H1 (cell line): ENCODE measurements at regions not wholly inside any gene's neighbourhood (a gene's known extent, or its start where the extent isn't known, plus 50 kb on each side); places are given as distances from the start of the nearest gene placed in this dataset.

Experiments used
- CREB1 ChIP-seq: IDR thresholded peaks from 2 replicates; pipeline ENCODE4 v1.6.1; 2012; ENCODE audit warnings: inconsistent platforms
- NRF1 ChIP-seq: IDR thresholded peaks from 2 replicates; pipeline ENCODE4 v1.6.1; 2011; ENCODE audit warnings: mild to moderate bottlenecking, low read depth, low read length, improper control_type of control experiment
- POU5F1 ChIP-seq: IDR thresholded peaks from 2 replicates; pipeline ENCODE4 v1.6.1; 2011; ENCODE audit warnings: low read depth, mild to moderate bottlenecking, low read length, moderate library complexity
- RBBP5 ChIP-seq: IDR thresholded peaks from 2 replicates; pipeline ENCODE4 v1.7.1; 2012; ENCODE audit warnings: low read depth, mild to moderate bottlenecking, inconsistent platforms, low read length, moderate library complexity, borderline replicate concordance
- TF ChIP-seq, protein P1 (sequence below), 3 experiments: IDR thresholded peaks; 1 replicate in 2 of 3; 2 replicates in 1 of 3; pipeline versions ENCODE4 v1.5.1 to v1.6.1; 2011; ENCODE audit warnings: low read length in 3 of 3, mild to moderate bottlenecking in 3 of 3, inconsistent platforms in 2 of 3, low read depth in 1 of 3, moderate library complexity in 1 of 3; ENCODE audit not compliant: insufficient read depth in 1 of 3; ENCODE audit errors: control extremely low read depth in 1 of 3

- TF ChIP-seq, protein P1, sequence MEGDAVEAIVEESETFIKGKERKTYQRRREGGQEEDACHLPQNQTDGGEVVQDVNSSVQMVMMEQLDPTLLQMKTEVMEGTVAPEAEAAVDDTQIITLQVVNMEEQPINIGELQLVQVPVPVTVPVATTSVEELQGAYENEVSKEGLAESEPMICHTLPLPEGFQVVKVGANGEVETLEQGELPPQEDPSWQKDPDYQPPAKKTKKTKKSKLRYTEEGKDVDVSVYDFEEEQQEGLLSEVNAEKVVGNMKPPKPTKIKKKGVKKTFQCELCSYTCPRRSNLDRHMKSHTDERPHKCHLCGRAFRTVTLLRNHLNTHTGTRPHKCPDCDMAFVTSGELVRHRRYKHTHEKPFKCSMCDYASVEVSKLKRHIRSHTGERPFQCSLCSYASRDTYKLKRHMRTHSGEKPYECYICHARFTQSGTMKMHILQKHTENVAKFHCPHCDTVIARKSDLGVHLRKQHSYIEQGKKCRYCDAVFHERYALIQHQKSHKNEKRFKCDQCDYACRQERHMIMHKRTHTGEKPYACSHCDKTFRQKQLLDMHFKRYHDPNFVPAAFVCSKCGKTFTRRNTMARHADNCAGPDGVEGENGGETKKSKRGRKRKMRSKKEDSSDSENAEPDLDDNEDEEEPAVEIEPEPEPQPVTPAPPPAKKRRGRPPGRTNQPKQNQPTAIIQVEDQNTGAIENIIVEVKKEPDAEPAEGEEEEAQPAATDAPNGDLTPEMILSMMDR (IDR thresholded peaks at IDR 0.05; ENCODE audit: control extremely low read depth in 1 of 3, insufficient read depth in 1 of 3, low read depth in 1 of 3, low read length in 3 of 3), result no peak
- no peak for TF ChIP-seq CREB1
- TF ChIP-seq RBBP5, result no peak
- TF ChIP-seq NRF1, result no peak
- TF ChIP-seq POU5F1, result no peak
Measured at GRCh38 chr11:69209421-69210309, 53.9 kb downstream of the SMIM38 start (continued).
